AG09309 (cell line): ENCODE measurements at regions not wholly inside any gene's neighbourhood (a gene's known extent, or its start where the extent isn't known, plus 50 kb on each side); places are given as distances from the start of the nearest gene placed in this dataset.

ENCODE experiments used
- DNase-seq: peaks from one replicate; pipeline ENCODE4 v3.0.0-alpha.2; 2010; ENCODE audit warnings: low read depth
- H3K4me3 ChIP-seq: 2 replicates; pipeline ENCODE4 v1.5.1; 2011; ENCODE audit warnings: mild to moderate bottlenecking, low read depth, low read length, moderate library complexity; ENCODE audit not compliant: control insufficient read depth
- TF ChIP-seq, protein P1 (sequence below): IDR thresholded peaks from 2 replicates; pipeline ENCODE4 v1.5.1; 2011; ENCODE audit warnings: mild to moderate bottlenecking, low read depth, low read length, inconsistent platforms; ENCODE audit not compliant: insufficient read depth, control insufficient read depth; ENCODE audit errors: missing control alignments

- TF ChIP-seq, protein P1, sequence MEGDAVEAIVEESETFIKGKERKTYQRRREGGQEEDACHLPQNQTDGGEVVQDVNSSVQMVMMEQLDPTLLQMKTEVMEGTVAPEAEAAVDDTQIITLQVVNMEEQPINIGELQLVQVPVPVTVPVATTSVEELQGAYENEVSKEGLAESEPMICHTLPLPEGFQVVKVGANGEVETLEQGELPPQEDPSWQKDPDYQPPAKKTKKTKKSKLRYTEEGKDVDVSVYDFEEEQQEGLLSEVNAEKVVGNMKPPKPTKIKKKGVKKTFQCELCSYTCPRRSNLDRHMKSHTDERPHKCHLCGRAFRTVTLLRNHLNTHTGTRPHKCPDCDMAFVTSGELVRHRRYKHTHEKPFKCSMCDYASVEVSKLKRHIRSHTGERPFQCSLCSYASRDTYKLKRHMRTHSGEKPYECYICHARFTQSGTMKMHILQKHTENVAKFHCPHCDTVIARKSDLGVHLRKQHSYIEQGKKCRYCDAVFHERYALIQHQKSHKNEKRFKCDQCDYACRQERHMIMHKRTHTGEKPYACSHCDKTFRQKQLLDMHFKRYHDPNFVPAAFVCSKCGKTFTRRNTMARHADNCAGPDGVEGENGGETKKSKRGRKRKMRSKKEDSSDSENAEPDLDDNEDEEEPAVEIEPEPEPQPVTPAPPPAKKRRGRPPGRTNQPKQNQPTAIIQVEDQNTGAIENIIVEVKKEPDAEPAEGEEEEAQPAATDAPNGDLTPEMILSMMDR, result no peak
- H3K4me3 ChIP-seq, result no peak overlapping the region
- no peak for DNase-seq
Observed at GRCh38 chr11:79973721-79974617, 533.1 kb upstream of the TENM4 start.

DNA sequence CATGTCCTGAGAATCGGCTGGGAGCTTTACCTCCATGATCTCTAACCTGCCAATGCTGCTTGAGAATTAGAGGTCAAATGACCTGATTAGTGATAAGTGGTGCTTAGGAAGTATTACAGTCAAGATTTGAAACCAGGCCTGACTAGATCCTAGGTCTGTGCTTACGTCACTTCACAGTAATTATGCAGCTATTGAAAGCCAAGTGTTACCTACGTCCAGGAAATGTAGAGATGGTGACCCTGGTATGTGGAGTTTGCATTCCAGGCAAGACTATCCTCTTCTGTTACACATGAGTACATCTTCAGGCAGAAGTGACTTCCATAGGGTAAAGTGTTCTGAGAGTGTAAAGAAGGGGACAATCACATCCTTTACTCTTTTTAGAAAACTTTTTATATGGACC is 530.4 kb upstream of the TENM4 start:
- no peak overlapping the region for H3K4me3 ChIP-seq
- DNase-seq, result no peak
- TF ChIP-seq, protein P1, result no peak

GRCh38 chr11:79966592-79966991 is 525.8 kb upstream of the TENM4 start:
- TF ChIP-seq, protein P1, result no peak
- DNase-seq, result no peak
- no peak overlapping the region for H3K4me3 ChIP-seq

GRCh38 chr11:79963856-79964645 is 523.2 kb upstream of the TENM4 start:
- H3K4me3 ChIP-seq, result no peak overlapping the region
- DNase-seq, result no peak
- TF ChIP-seq, protein P1, result no peak

- DNase-seq, result no peak
- no peak overlapping the region for H3K4me3 ChIP-seq
- TF ChIP-seq, protein P1, result no peak
Observed at GRCh38 chr11:79960461-79960860, 519.6 kb upstream of the TENM4 start.

DNA sequence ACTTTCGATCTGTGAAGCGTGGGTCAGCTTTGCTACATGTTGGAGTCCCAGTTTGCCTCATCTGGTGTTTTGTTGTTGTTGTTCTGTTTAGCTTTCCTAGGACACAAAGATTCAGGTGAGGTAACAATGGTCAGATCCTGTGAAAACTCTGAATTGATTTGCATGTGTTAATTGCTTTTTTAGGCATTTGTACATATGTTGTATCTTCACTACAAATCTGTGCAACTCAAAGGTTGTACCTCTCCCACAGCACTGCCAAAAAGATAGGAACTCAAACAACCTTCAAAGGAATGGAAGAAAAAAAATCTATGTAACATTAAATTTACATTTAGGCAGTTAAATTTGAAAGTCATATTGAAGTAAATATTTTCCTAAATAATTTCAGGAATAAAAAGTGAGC is 518.5 kb upstream of the TENM4 start:
- DNase-seq, result no peak
- H3K4me3 ChIP-seq, result no peak overlapping the region
- TF ChIP-seq, protein P1, result no peak
